ENCODE measurements at regions not wholly inside any gene's neighbourhood (a gene's known extent, or its start where the extent isn't known, plus 50 kb on each side); places are given as distances from the start of the nearest gene placed in this dataset.
"Not testable (repeated sequence)": the region's sequence is repeated elsewhere in the genome, so short reads cannot be mapped to it uniquely, and the experiment has no call there.

DNA sequence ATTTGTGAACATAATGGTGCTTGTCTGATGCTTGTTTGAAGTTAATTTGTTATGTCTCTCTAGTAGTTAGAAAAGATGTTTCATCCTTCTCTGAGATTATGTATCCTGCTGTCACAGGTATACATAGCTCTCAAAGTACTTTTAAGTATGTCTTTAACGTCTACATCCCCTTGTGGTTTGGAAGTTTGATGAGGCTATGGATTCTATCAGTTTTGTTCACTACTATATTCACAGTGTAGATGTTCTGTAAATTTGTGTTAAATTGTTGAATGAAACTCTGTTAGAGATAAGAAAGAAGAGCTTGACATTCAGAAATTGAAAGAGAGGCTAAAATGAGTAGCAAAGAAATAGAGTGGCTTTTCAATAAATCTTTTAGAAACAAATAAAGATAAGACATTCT is 304.6 kb upstream of the MIR17HG start:
- DNase-seq (ENCODE audit: low read depth, low spot score), result no peak

DNA sequence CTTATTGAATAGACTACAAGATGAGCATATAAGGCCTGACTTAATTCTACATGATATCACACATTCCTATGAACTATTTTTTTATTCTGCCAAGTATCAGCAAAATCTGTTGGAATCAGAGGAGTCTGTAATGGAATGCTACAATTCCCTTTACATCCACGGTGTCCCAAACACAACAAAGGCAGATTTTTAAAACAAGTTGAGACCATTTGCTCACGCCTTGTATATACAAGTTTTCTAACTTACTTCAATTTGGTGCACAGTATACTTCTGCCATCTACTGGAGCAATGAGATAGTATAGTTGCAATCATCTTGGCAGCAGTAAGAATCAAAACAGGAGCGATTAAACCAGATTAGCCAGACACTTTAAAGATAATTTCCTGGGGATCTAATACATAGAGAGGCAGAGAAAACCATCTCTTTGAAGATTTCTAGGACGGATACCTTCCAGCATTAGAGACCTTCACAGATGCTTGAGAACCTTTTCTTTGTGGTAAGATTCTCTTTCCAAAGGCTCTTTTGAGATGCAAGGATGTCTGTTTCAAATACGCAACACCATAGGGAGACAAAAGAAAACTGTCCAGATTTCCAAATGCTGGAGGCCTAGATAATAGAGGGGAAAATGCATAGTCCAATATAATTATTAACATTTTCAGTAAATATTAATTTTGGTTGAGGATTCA is 302.0 kb upstream of the MIR17HG start:
- no peak for DNase-seq (ENCODE audit: low read depth, low spot score)

DNA sequence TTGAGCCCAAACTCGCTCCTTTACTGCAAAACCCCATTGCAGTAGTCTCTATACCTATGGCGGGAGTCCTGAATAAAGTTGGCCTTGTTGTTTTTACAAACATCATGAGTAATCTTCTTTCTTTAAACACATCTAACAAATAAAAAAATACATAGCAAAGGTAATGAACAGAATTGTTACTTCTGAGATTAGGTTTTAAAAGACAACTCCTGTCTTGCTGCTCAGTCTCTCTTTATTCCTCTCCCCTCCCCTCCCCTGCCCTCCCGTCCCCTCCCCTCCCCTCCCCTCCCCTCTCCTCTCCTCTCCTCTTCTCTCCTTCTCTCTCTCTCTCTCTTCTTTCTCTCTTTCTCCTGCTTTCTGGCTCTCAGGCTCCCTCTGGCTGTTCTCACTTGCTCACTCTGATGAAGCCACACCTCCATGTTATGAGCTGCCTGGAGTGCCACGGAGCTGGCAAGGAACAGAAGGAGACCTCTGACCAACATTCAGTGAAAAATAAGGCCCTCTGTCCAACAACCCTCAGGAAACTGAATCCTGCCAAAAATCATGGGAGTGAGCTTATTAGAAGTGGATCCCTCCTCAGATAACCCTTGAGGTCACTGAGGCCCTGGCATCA is 300.7 kb upstream of the MIR17HG start:
- no peak for DNase-seq (ENCODE audit: low read depth, low spot score)

DNA sequence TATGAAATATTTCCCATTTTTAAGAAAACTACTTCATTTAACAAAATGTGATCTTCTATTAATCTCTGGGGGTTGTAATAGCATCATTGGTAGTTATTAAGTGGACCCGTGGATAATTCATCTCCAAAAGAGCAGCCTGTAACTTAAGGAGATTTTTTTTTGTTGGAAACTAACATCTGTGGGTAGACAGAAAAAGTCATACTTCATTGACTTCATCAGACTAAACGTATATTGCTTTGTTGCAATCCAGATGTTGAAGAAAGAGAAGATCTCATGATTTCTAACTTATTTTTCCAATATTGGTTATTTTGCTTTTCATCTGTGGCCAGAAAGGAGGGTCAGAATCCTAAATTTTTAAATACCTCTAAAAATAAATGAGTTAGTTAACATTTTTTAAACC is 296.5 kb upstream of the MIR17HG start:
- DNase-seq (ENCODE audit: low read depth, low spot score), result no peak

DNA sequence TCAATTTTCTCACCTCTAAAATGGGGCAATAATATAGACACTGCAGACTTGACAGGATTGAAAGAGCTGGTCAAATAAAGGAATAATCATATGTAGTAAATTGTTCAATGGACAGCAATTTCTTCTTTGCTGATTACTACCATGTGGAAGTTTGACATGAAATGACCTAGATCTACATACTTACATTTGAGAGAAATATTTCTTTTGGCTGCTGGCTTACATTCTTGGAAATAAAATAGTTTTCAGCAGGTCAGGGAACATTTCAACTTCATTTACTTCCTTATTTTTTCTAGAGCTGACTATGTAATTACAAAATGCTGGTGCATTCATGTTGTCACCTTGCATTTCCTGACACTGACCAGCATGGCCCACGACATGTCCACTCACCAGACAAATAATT is 294.6 kb upstream of the MIR17HG start:
- DNase-seq (ENCODE audit: low read depth, low spot score), result no peak

DNA sequence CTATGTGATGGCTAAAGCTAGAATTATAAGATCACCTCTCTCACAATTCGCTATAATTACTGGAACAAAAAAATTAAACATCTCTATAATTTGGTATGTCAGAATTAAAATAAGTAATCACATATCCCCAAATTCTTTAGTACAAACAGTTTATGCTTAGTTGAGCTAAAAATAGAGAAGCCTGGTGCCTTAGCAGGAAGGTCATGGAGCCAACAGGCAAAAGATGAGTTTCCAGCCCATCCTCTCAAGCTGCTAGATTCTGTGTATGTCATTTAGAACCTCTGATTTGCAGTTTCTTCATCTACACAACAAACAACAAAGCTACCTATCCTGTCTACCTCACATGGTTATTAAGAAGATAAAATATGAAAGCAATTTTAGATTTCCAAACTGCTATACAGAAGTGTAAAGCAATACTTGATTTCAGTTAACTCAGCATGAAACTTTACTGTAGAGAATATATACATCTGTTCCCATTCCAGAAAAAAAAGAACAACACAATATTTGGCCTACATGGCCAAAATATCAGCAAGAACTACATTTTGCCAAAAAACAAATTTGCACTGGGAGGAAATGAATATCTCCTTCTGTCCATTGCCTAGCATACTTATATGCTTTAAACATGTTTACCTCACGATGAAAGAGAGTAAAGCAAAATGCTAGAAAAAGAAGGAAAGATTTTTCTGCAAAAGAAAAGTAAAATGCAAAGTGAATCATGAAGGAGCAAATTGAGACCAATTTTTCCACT is 294.0 kb upstream of the MIR17HG start:
- no peak for DNase-seq (ENCODE audit: low read depth, low spot score)

DNA sequence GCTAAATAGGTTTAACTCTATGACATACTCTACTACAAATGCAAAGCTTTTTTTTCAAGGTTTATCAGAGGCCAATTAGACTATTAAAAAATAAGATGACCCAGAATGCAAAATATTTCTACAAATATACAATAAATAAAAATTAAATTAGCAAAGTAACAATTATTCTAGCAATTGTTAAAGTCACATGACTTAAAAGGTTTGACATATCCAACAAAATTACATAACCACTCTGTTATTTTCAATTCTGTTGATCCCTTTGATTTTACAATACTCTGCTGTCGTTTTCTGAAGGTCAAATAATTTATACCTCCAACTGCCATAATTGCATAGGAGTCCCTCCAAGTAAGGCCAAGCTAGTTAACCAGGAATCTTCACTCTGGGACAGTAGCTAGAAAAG is 292.6 kb upstream of the MIR17HG start:
- no peak for DNase-seq (ENCODE audit: low read depth, low spot score)

DNA sequence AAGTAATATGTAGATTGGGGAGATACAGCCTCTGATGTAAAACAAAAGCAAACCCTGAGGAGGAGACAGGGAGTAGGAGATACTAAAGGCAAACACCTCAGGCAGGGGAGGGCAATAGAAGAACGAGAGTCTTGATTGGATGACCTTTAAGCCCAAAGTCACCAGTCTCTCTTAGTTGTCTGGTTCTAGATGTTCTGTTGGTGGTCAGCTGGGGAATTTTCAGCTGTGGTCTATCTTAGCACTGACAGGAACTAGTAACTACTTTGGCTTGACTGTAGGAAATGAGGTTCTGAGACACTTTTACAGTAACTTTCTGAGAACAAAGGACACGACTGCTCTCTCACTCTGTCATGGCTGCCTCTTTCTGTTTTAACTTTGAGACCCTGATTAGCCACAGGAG is 290.7 kb upstream of the MIR17HG start:
- DNase-seq (ENCODE audit: low read depth, low spot score), result no peak

DNA sequence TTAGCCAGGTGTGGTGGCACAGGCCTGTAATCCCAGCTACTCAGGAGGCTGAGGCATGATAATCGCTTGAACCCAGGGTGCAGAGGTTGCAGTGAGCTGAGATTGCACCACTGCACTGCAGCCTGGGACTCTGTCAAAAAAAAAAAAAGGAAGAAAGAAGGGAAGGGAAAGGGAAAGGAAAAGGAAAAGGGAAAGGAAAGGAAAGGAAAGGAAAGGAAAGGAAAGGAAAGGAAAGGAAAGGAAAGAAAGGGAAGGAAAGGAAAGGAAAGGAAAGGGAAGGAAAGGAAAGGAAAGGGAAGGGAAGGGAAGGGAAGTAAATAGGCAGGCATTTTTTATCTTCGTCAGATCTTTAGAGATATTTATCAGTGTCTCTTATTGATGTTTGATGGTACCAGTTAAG is 290.0 kb upstream of the MIR17HG start:
- DNase-seq (ENCODE audit: low read depth, low spot score), result not testable (repeated sequence)

DNA sequence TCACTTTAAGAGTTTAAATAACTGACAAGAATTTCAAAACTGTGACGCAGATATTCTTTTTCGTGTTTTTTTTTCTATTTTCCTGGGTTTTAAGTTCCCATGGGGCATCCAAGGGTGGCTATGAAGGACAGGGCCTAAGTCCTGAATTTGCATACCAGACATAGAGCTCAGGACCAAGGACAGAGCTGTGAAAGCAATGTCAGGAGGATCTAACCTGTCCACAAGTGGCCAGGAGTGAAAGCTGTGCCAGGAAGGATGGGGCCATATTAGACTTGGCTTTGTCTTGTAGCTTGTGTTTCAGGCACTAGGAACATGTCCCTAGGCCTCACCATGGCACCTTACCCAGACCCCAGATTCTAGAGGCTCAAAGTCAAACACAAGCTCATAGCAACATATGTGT is 289.4 kb upstream of the MIR17HG start:
- no peak for DNase-seq (ENCODE audit: low read depth, low spot score)

DNA sequence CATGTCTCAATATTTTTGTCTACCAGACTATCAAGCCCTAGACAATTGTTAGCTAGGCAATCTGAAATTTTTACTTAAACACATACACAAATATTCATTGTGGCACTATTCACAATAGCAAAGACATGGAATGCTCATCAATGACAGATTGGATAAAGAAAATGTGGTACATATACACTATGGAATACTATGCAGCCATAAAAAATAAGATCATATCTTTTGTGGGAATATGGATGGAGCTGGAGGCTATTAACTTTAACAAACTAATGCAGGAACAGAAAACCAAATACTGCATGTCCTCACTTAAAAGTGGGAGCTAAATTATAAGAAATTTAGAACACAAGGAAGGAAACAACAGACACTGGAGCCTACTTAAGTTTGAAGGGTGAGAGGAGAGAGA is 288.6 kb upstream of the MIR17HG start:
- DNase-seq (ENCODE audit: low read depth, low spot score), result no peak

DNA sequence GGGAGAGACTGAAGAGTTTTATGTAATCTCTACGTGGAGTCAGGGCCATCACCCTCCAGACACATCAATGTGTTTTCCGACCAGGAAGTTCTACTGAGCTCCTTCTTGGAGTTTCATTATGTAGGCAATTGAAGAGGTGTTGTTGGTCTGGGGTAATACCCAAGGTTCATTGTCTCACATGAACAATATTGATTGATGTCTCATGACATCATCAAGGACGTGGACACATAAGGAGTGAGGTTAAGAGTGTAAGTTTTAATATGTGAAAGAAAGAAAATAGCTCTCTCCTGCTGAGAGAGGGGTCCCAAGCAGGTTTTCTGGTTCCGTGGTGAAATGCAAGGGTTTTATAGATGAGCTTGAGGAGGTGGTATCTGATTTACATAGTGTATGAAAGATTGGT is 280.7 kb upstream of the MIR17HG start:
- no peak for DNase-seq (ENCODE audit: low read depth, low spot score)

DNA sequence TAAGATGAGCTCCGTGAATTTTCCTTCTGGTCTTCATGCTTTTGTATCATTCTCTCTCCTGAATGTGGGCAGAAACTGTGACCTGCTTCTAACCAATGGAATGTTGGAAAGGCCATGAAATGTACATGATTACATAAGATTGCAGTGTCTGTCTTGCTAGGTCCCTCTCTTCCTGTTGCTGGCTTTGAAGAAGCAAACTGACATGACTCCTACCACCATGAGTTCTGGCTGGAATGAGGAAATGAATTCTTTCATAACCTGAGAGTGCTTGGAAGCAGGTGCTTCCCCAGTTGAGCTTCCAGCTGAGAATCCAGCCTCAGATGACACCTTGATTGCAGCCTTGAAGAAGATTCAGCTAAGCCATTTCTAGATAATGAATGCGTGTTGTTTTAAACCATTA is 275.0 kb upstream of the MIR17HG start:
- no peak for DNase-seq (ENCODE audit: low read depth, low spot score)

DNA sequence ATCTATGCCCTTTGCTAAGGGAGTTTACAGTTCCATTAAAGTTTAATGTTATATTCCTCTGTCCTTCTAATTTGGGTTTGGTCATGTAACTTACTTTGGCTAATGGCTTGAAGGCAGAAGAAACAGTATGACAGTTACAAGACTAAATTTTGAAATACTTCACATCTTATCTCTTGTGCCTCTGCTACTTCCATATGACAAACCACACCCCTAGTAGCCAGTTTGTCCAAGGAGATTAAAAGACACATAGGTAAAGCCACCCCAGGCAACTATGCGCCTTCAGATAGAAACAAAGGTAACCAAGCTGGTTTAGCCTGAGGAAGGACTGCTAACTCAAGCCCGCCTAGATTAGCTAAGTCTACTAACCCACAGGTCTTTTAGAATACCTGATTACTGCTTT is 273.4 kb upstream of the MIR17HG start:
- DNase-seq (ENCODE audit: low read depth, low spot score), result no peak

DNA sequence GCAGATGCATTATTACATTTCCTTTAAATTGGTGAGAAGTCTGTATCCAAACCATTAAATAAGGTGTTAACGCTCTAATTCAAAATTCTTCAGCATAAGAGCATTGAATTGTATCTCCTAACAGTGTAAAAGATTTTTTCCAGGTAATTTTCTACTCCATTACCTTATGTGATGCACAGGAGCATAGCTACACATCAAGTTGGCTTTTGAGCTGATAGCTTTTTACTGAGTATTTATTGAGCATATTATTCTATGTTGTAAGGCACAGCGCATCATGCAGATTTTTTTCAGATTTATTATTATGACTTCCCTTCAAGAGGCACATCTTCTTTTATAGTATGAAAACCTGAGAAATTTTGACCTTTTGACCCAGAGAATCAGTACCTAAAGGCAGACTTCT is 270.7 kb upstream of the MIR17HG start:
- DNase-seq (ENCODE audit: low read depth, low spot score), result no peak

DNA sequence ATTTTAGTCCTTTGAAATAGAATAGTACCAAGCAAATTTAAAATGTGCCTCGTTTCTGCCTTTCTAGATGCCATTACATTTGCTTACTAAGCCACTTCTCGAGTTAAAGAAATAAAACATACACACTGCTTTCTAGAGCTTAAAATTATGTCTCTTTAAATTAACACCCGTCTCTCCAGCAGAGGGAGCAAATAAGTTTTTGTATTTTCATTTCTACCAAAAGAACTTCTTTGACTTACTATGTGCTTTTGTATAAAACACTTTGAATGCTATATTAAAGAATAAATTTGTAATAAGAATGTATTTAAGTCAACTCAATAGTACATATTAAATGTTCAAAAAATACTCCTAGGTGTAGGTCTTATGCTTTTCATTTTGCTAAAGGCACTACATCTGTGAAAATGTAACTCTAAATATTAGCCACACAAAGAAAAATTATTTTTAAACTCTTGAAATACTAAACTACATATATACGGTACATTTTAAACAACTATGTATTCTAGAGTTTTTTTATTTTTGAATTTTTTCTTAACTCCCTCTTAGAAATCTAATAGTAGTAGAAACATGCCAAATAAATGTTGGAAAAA is 269.3 kb upstream of the MIR17HG start:
- DNase-seq (ENCODE audit: low read depth, low spot score), result no peak

DNA sequence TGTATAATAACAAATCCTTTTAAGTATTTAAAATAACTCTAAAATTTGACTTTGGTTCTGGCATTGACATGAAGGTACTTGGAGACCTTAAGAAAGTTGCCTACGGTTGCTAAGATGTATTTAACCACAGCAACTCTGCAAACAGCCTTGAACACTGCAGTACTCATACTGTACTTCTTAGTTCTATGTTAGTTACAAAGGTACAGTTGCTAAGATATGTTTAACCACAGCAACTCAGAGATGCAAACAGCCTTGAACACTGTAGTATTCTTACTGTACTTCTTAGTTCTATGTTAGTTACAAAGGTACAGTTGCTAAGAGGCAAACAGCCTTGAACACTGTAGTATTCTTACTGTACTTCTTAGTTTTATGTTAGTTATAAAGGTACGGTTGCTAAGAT is 268.3 kb upstream of the MIR17HG start:
- DNase-seq (ENCODE audit: low read depth, low spot score), result no peak

DNA sequence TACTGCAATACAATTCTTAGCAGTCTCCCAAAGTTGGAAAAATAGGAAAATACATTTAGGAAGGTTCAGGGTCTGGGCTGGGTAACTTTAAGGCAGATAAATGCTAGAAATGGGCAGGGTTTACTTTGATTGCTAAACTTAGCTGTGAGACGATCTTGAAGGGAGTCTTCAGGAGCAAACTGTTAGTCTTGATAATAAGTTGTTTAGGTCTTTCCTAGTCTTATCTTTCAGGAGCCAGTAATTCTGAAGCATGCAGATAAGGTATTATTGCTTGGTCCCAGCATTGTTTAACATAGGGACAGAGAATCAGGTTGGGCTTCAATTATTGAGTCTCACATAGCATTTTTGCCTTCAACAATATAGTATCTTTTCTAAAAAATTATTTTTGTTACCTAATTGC is 262.4 kb upstream of the MIR17HG start:
- DNase-seq (ENCODE audit: low read depth, low spot score), result no peak

DNA sequence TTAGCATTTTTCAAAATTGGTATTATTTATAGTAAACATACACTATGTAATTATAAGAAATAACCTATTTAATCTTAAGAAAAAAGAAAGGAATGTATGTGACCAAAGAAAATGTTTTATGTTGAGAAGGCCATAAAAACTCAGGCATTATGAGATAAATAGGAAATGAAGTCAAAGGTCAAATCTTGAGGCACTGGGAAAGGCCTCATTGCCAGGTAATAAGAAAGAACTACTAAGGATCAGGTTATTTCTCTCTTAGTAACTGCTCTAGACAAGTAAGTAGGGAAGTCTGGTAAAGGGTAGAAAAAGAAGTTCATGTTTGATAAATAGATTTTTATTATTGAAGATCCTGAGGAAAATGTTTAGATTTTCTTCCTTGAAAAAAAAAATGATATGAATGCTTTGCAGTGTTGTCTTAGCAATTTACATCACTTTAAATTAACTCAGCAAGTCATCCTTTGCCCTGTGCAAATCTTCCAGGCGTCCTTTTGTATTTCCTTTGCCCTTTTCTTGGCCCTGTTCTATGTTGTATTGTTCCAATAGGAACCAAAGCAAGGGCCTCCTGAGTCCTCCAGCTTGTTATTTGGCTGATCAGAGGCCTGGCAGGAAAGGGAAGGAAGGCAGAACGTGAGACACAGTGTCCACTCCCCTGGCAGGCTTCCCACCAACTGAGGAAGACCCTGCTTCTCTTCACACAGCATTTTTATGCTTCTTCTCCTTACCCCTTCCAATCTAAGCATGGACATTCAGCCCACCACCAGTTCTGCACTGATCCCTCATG is 260.4 kb upstream of the MIR17HG start:
- DNase-seq (ENCODE audit: low read depth, low spot score), result no peak

DNA sequence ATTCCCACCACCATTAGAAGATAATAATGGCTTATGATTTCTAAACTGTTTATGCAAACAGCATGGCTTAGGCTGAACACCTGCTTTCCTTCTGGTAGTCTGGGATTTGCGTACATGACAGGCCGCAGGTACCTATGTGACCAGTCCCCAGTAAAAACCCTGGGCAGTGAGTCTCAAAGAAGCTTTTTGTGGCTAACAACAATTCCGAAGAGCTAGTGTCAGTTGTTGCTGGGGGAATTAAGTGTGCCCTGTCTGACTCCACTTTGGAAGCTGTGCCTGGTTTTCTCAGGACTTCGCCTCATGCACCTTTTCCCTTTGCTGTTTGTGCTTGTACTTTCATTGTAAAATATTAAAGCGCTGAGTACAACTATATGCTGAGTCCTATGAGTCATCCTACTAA is 250.2 kb upstream of the MIR17HG start:
- no peak for DNase-seq (ENCODE audit: low read depth, low spot score)

DNA sequence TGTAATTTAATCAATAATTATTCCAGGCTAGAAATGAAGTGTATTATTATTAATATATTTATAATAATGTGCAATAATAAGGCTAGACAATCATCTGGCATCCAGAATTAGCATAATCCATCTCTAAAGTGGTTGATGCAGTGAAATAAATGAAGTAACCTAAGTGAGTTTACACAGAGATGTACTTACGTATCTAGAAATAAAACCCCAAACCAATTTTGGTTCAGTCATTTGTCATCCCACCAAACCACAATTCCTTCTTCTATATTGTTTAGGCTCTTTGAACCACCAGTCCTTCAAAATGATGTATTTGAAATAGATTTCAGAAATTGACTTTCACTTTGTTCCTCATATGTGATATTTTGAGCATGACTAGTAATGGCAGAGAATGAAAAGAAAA is 247.6 kb upstream of the MIR17HG start:
- DNase-seq (ENCODE audit: low read depth, low spot score), result no peak

DNA sequence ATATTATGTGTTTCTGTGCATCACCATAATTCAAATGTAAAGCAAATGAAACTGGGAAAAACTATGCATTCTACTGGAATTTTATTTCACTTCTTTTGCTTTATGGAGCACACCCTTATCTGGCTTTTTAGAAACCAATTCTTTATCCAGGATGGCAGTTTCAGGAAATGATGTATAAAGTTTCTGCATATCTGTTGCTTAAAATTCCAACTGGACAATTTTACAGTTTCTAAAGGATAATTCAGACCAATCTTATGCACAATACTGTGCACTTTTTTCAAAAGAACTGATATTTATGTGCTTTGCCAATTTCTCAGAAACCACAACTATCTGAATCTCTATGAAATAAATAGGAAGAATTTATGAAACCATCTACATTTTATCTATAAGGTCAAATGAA is 246.5 kb upstream of the MIR17HG start:
- DNase-seq (ENCODE audit: low read depth, low spot score), result no peak

Measured in pulmonary artery endothelial cell (primary cell).